ENCODE measurements at regions not wholly inside any gene's neighbourhood (a gene's known extent, or its start where the extent isn't known, plus 50 kb on each side); places are given as distances from the start of the nearest gene placed in this dataset.
A peak's percentile ranks its signal among the peaks of the same experiment; 100 is the strongest.

GRCh38 chr2:163541943-163542342 lies 193.9 kb downstream of the FIGN start:
- Mint-ChIP-seq H3K36me3 (ENCODE audit: insufficient read depth) (no peaks in the 10 kb centered on the region), H3K4me3 (no peak overlapping the region), H3K27ac (no peak overlapping the region), H3K4me1 (ENCODE audit: low read depth in 2 of 2) (no peaks in the 10 kb centered on the region), H3K9me3 (peaks cover 7 to 10% of the 10 kb centered on the region in 2 donors), H3K27me3 (no peaks in the 10 kb centered on the region)
- DNase-seq (no peak), ATAC-seq (replicated peaks) (no peak)

DNA sequence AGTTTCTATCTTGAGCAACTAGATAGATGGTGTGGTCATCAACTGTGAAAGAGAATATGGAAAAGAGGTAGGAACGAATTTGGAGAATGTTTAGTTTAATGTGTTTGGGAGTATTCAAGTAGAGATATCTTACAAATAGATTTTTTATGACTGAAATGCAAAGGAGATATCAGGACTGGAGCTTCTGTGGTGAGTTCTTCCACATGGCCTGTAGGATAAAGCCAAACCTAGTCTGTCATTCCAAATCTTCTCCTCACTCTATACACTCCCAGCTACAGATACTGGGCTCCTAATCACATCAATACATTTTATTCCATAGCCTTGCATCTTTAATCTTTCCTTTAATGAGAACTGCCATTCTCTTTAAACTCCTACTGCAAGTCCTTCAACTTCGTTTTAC lies 194.3 kb downstream of the FIGN start:
- no peak for DNase-seq
- Mint-ChIP-seq H3K36me3 (ENCODE audit: insufficient read depth) (no peaks in the 10 kb centered on the region), H3K9me3 (peaks cover 7 to 10% of the 10 kb centered on the region in 2 donors), H3K4me1 (ENCODE audit: low read depth in 2 of 2) (no peaks in the 10 kb centered on the region), H3K27ac (no peak overlapping the region), H3K27me3 (no peaks in the 10 kb centered on the region), H3K4me3 (no peak overlapping the region)
- no peak for ATAC-seq (replicated peaks)

GRCh38 chr2:163528640-163529217 lies 207.1 kb downstream of the FIGN start:
- Mint-ChIP-seq H3K9me3 (peaks cover 8 to 15% of the 10 kb centered on the region in 2 donors), H3K27me3 (no peaks in the 10 kb centered on the region), H3K4me3 (no peak overlapping the region), H3K27ac (no peak overlapping the region), H3K36me3 (ENCODE audit: insufficient read depth) (no peaks in the 10 kb centered on the region), H3K4me1 (ENCODE audit: low read depth in 2 of 2) (no peaks in the 10 kb centered on the region)
- no peak for DNase-seq
- ATAC-seq (replicated peaks) = no peak

GRCh38 chr2:163527381-163527780 lies 208.4 kb downstream of the FIGN start:
- Mint-ChIP-seq H3K4me1 (ENCODE audit: low read depth in 2 of 2) (no peaks in the 10 kb centered on the region), H3K27me3 (no peaks in the 10 kb centered on the region), H3K4me3 (no peak overlapping the region), H3K9me3 (peaks cover 13 to 15% of the 10 kb centered on the region in 2 donors), H3K27ac (no peak overlapping the region), H3K36me3 (ENCODE audit: insufficient read depth) (no peaks in the 10 kb centered on the region)
- DNase-seq (no peak), ATAC-seq (replicated peaks) (no peak)

GRCh38 chr2:163518762-163519161 lies 217.0 kb downstream of the FIGN start:
- H3K36me3 Mint-ChIP-seq (ENCODE audit: insufficient read depth) = no peaks in the 10 kb centered on the region
- ATAC-seq (replicated peaks) = no peak
- no peaks in the 10 kb centered on the region for H3K27me3 Mint-ChIP-seq
- no peak for DNase-seq
- H3K27ac Mint-ChIP-seq = no peak overlapping the region
- no peak overlapping the region for H3K4me3 Mint-ChIP-seq
- H3K4me1 Mint-ChIP-seq (ENCODE audit: low read depth in 2 of 2) = no peaks in the 10 kb centered on the region
- peaks cover 14 to 17% of the 10 kb centered on the region in 2 donors for H3K9me3 Mint-ChIP-seq

- Mint-ChIP-seq H3K4me1 (ENCODE audit: low read depth in 2 of 2) (no peaks in the 10 kb centered on the region), H3K36me3 (ENCODE audit: insufficient read depth) (no peaks in the 10 kb centered on the region), H3K4me3 (no peak overlapping the region), H3K27ac (no peak overlapping the region), H3K27me3 (no peaks in the 10 kb centered on the region), H3K9me3 (peaks cover 9 to 19% of the 10 kb centered on the region in 2 donors)
- ATAC-seq (replicated peaks) (no peak), DNase-seq (no peak)
Measured at GRCh38 chr2:163515836-163516235, 220.0 kb downstream of the FIGN start.

DNA sequence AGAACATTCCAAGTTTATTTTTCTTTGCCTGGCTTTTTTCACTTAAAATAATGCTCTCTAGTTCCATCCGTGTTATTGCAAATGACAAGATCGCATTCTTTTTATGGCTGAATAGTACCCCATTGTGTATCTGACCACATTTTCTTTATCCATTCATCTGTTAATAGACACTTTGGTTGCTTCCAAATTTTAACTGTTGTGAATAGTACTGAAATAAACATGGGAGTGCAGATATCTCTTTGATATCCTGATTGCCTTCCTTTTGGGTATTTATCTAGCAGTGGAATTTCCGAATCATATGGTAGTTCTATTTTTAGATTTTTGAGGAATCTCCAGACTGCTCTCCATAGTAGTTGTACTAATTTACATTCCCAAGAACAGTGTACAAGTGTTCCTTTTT lies 230.5 kb downstream of the FIGN start:
- Mint-ChIP-seq H3K36me3 (ENCODE audit: insufficient read depth) (no peaks in the 10 kb centered on the region), H3K27ac (no peak overlapping the region), H3K27me3 (no peaks in the 10 kb centered on the region), H3K9me3 (peaks cover 6 to 20% of the 10 kb centered on the region in 2 donors), H3K4me1 (ENCODE audit: low read depth in 2 of 2) (no peaks in the 10 kb centered on the region), H3K4me3 (no peak overlapping the region)
- DNase-seq (no peak), ATAC-seq (replicated peaks) (no peak)

GRCh38 chr2:163493359-163494298 lies 242.2 kb downstream of the FIGN start:
- H3K4me1 Mint-ChIP-seq (ENCODE audit: low read depth in 2 of 2) = no peaks in the 10 kb centered on the region
- no peaks in the 10 kb centered on the region for H3K36me3 Mint-ChIP-seq (ENCODE audit: insufficient read depth)
- H3K27me3 Mint-ChIP-seq = no peaks in the 10 kb centered on the region
- no peak for DNase-seq
- peaks cover 7 to 16% of the 10 kb centered on the region in 2 donors for H3K9me3 Mint-ChIP-seq
- peak overlapping the region in 1 of 2 donors; percentile 10 for H3K27ac Mint-ChIP-seq
- no peak for ATAC-seq (replicated peaks)
- no peak overlapping the region for H3K4me3 Mint-ChIP-seq

GRCh38 chr2:163491850-163492249 lies 244.0 kb downstream of the FIGN start:
- Mint-ChIP-seq H3K4me3 (no peak overlapping the region), H3K27ac (no peak overlapping the region), H3K4me1 (ENCODE audit: low read depth in 2 of 2) (no peaks in the 10 kb centered on the region), H3K9me3 (peaks cover 7 to 11% of the 10 kb centered on the region in 2 donors), H3K27me3 (no peaks in the 10 kb centered on the region), H3K36me3 (ENCODE audit: insufficient read depth) (no peaks in the 10 kb centered on the region)
- ATAC-seq (replicated peaks) = no peak
- no peak for DNase-seq

DNA sequence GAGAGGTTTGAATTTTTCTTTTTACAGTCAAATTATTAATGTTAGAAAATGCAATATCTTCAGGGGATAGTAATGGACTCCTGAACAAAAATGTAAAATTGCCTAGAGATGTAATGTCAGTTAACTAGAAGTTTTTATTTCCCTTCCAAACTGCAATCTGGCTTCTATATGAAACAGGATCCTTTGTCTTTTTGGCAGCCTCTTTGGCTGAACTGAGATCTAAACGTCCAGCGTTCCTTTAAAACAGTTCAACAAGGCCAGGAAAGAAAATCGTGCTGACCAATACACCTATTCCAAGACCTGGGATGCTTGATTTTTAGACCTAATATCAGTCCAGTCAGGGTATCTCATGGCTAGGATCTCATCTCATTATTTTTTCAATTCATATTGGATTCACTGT lies 245.5 kb downstream of the FIGN start:
- no peak overlapping the region for H3K27ac Mint-ChIP-seq
- no peak for ATAC-seq (replicated peaks)
- peaks cover 3 to 7% of the 10 kb centered on the region in 2 donors for H3K9me3 Mint-ChIP-seq

GRCh38 chr2:163481515-163481914 lies 254.3 kb downstream of the FIGN start:
- H3K4me3 Mint-ChIP-seq = no peak overlapping the region
- no peaks in the 10 kb centered on the region for H3K36me3 Mint-ChIP-seq (ENCODE audit: insufficient read depth)
- no peak overlapping the region for H3K27ac Mint-ChIP-seq
- no peaks in the 10 kb centered on the region for H3K9me3 Mint-ChIP-seq
- DNase-seq (no peak), ATAC-seq (replicated peaks) (no peak)
- H3K4me1 Mint-ChIP-seq (ENCODE audit: low read depth in 2 of 2) = no peaks in the 10 kb centered on the region
- no peaks in the 10 kb centered on the region for H3K27me3 Mint-ChIP-seq

More for the DNA sequence above, 245.5 kb downstream of the FIGN start:
- H3K4me3 Mint-ChIP-seq = no peak overlapping the region
- no peaks in the 10 kb centered on the region for H3K27me3 Mint-ChIP-seq
- no peaks in the 10 kb centered on the region for H3K36me3 Mint-ChIP-seq (ENCODE audit: insufficient read depth)
- H3K4me1 Mint-ChIP-seq (ENCODE audit: low read depth in 2 of 2) = no peaks in the 10 kb centered on the region
- no peak for DNase-seq

DNA sequence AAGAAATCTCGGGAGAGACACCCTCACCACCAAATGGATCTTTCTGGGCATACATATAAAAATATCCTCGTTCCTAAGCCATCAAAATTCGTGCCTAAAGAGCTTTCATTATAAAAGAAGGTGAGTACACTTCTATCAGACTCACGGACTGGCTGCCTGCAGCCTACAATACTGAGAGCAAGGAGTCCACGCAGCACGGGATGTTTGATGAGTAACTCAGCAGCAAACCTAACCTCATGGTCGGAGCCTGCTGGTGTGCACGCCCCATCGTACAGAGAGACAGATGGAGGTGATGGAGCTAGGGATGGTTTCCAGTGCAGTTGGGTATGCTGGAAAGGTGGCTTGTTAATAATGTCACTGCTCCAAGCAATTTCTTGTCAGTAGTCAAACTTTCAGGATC lies 256.2 kb downstream of the FIGN start:
- Mint-ChIP-seq H3K4me1 (ENCODE audit: low read depth in 2 of 2) (no peaks in the 10 kb centered on the region), H3K27ac (no peak overlapping the region), H3K27me3 (no peaks in the 10 kb centered on the region), H3K9me3 (no peaks in the 10 kb centered on the region), H3K36me3 (ENCODE audit: insufficient read depth) (no peaks in the 10 kb centered on the region), H3K4me3 (no peak overlapping the region)
- DNase-seq = no peak
- ATAC-seq (replicated peaks) = no peak

DNA sequence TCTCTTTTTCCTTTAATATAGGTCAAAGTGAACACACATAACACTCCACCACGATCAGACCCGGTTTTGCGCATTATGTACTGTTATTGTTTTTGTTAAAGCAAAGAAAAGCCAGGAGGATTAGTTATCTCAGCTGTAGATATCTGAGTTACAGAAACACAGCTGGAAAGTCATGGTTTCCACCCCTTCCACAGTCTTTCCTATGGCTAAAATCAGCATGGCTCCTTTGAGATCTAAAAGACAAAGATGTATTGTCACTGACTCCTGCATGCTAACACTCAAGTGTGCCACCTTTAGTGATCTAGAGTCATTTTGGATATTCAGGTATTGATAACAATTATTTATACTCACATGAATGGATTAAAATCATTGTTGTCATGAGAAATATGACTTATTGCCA lies 260.0 kb downstream of the FIGN start:
- no peaks in the 10 kb centered on the region for H3K36me3 Mint-ChIP-seq (ENCODE audit: insufficient read depth)
- DNase-seq (no peak), ATAC-seq (replicated peaks) (no peak)
- H3K9me3 Mint-ChIP-seq = peaks cover 5 to 8% of the 10 kb centered on the region in 2 donors
- no peaks in the 10 kb centered on the region for H3K4me1 Mint-ChIP-seq (ENCODE audit: low read depth in 2 of 2)
- no peaks in the 10 kb centered on the region for H3K27me3 Mint-ChIP-seq
- H3K27ac Mint-ChIP-seq = no peak overlapping the region
- no peak overlapping the region for H3K4me3 Mint-ChIP-seq

GRCh38 chr2:163474889-163475288 lies 260.9 kb downstream of the FIGN start:
- ATAC-seq (replicated peaks) (no peak), DNase-seq (no peak)
- peaks cover 5 to 8% of the 10 kb centered on the region in 2 donors for H3K9me3 Mint-ChIP-seq
- H3K36me3 Mint-ChIP-seq (ENCODE audit: insufficient read depth) = no peaks in the 10 kb centered on the region
- H3K27ac Mint-ChIP-seq = no peak overlapping the region
- H3K4me3 Mint-ChIP-seq = no peak overlapping the region
- H3K4me1 Mint-ChIP-seq (ENCODE audit: low read depth in 2 of 2) = no peaks in the 10 kb centered on the region
- no peaks in the 10 kb centered on the region for H3K27me3 Mint-ChIP-seq
